B cell (primary cell): ENCODE measurements at regions not wholly inside any gene's neighbourhood (a gene's known extent, or its start where the extent isn't known, plus 50 kb on each side); places are given as distances from the start of the nearest gene placed in this dataset.

Source experiments
- CTCF ChIP-seq: fragments of 200-600 bp; IDR thresholded peaks from one replicate; pipeline ENCODE4 v1.8.0; 2022; ENCODE audit warnings: antibody characterized with exemption, mild to moderate bottlenecking
- EZH2 ChIP-seq: IDR thresholded peaks from 2 replicates; pipeline ENCODE4 v1.6.1; 2012; ENCODE audit warnings: borderline replicate concordance, low read depth, mild to moderate bottlenecking, moderate library complexity, low read length; ENCODE audit not compliant: insufficient read depth, poor library complexity, severe bottlenecking

- no peak for TF ChIP-seq CTCF
- TF ChIP-seq EZH2: no peak
Measured at GRCh38 chr6:68313911-68314310, 321.2 kb upstream of the ADGRB3 start.
